ENCODE measurements at regions not wholly inside any gene's neighbourhood (a gene's known extent, or its start where the extent isn't known, plus 50 kb on each side); places are given as distances from the start of the nearest gene placed in this dataset.
"Not testable (repeated sequence)": the region's sequence is repeated elsewhere in the genome, so short reads cannot be mapped to it uniquely, and the experiment has no call there.

DNA sequence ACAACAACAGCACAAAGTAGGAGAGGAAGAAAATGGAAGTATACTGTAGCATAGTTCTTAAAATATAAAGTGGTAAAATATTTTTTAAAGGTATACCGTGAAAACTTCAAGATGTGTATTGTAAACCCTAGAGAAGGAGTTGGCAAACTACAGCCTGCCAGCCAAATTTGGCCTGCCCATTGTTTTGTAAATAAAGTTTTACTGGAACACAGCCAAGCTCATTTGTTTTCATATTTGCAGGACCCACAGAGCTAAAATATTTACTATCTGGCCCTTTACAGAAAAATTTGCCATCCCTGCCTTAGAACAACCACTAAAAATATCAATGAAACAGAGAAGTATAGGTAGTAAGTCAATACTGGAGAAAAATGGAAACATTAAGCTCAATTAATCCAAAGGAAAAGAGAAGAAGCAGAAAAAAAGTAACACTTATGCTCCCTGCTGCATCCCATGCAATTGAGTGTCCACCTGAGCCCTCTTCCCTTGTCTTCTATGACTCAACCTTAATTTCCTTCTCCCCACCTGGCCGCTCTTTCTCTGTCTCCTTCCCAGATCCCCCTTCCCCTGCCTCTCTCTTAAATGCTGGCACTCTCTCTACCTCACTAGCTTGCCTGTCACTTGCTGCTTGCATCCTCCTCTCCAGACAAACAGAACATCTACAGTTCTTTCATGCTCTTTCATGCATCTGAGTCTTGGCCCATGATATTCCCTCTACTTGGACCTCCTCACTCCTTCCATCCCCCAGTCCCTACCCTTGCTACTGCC is 50.6 kb upstream of the FER start:
- TF ChIP-seq, protein P1, sequence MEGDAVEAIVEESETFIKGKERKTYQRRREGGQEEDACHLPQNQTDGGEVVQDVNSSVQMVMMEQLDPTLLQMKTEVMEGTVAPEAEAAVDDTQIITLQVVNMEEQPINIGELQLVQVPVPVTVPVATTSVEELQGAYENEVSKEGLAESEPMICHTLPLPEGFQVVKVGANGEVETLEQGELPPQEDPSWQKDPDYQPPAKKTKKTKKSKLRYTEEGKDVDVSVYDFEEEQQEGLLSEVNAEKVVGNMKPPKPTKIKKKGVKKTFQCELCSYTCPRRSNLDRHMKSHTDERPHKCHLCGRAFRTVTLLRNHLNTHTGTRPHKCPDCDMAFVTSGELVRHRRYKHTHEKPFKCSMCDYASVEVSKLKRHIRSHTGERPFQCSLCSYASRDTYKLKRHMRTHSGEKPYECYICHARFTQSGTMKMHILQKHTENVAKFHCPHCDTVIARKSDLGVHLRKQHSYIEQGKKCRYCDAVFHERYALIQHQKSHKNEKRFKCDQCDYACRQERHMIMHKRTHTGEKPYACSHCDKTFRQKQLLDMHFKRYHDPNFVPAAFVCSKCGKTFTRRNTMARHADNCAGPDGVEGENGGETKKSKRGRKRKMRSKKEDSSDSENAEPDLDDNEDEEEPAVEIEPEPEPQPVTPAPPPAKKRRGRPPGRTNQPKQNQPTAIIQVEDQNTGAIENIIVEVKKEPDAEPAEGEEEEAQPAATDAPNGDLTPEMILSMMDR (conservative IDR thresholded peaks at IDR 0.05; ENCODE audit: low read depth, low read length), result no peak
- DNase-seq (ENCODE audit: low read depth), result no peak
- no peak overlapping the region for H3K4me3 ChIP-seq (ENCODE audit: low read depth, low read length)

DNA sequence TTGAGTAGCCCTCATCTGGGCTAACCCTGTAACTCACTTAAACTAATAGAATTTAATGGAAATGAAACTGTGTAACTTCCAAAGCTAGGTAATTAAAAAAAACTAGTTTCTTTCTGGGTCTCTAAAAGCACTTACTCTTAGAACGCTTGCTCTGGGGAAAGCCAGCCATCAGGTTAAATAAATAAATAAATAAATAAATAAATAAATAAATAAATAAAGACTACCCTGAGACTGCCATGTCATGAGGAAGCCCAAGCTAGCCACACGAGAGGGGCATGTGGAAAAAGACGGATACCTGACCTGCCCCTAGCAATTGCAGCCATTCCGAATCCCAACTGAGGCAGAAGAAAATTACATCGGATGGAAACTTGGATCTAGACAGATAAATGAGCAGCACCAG is 51.3 kb upstream of the FER start:
- no peak for DNase-seq (ENCODE audit: low read depth)
- TF ChIP-seq, protein P1 (conservative IDR thresholded peaks at IDR 0.05; ENCODE audit: low read depth, low read length), result no peak
- H3K4me3 ChIP-seq (ENCODE audit: low read depth, low read length), result no peak overlapping the region

DNA sequence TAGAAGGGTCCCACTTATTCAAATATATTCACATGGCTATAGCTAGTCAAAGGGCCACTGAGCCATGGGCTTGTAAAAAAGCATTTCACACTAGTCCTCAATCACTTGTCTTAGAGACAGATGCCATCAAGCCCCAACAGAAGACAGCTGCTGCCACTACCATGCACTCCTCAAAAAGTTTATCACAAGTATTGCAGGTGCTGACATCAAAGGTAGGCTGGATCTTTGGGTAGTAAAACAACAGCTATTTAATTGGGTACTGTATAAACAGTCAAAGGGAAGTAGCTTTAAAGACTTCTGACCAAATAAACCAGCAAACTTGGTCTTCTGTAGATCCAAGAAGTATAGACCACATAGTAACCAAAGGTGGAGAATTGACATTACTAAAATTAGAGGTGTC is 59.2 kb upstream of the FER start:
- no peak overlapping the region for H3K4me3 ChIP-seq (ENCODE audit: low read depth, low read length)
- TF ChIP-seq, protein P1 (conservative IDR thresholded peaks at IDR 0.05; ENCODE audit: low read depth, low read length), result no peak
- DNase-seq (ENCODE audit: low read depth), result no peak

DNA sequence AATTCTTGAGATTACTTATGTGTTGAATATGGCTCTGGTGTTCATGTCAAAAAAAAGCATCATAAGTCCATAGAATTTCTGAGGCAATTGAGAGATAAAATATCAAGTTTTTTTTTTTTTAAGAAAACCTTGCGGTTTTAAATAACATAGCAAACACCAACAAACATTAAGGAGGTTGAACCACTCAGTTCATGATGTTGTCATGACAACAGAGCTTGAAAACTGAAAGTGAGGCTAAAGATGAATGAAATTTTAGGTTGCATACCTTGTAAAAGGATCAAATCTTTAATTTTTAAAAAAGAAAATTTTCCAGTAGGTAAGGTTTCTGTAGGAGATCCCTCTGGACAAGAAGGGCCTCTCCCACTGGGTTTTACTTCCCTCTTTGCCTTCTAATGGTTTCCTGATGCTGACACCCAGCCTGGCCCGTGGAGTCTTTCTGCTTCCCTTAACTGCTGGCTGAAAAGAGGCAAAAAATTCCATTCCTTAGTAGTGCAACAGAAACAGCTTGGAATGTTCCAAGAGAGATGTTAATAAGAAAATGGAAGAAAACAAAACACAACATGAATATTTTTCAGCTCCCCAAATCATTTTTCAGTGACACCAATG is 60.0 kb upstream of the FER start:
- no peak overlapping the region for H3K4me3 ChIP-seq (ENCODE audit: low read depth, low read length)
- TF ChIP-seq, protein P1 (conservative IDR thresholded peaks at IDR 0.05; ENCODE audit: low read depth, low read length), result no peak
- DNase-seq (ENCODE audit: low read depth), result peak; percentile 26

DNA sequence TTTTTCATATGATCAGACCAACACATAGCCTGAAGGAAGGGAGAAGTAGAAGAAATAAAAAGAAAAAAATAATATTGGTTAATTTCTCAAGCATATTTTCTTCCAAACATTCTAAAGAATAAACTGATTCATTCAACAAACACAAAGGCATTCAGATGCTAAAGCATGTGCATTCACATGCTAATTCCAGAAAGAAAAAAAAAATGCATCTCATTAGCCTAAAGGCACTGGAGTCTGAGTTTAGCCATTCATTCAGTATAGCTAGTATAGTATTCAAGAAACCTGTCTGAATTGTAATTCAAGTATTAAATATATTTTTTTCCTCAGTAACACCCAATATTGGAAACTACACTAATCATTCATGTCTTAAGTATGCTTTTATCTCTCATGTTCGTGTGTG is 61.0 kb upstream of the FER start:
- TF ChIP-seq, protein P1 (conservative IDR thresholded peaks at IDR 0.05; ENCODE audit: low read depth, low read length), result no peak
- no peak for DNase-seq (ENCODE audit: low read depth)
- H3K4me3 ChIP-seq (ENCODE audit: low read depth, low read length), result no peak overlapping the region

DNA sequence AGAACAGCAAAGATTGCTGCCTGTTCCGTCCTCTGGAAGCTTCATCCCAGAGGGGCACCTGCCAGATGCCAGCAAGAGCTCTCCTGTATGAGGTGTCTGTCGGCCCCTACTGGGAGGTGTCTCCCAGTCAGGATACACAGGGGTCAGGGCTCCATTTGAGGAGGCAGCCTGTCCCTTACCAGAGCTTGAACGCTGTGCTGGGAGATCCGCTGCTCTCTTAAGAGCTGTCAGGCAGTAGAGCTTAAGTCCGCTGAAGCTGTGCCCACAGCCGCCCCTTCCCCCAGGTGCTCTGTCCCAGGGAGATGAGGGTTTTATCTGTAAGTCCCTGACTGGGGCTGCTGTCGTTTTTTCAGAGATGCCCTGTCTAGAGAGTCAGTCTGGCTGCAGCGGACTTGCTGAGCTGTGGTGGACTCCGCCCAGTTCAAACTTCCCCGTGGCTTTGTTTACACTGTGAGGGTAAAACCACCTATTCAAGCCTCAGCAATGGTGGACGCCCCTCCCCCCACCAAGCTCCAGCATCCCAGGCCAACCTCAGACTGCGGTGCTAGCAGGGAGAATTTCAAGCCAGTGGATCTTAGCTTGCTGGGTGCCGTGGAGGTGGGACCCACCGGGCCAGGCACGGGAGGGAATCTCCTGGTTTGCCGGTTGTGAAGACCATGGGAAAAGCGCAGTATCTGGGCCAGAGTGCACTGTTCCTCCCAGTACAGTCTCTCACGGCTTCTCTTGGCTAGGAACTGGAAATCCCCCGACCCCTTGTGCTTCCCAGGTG is 62.1 kb upstream of the FER start:
- not testable (repeated sequence) for DNase-seq (ENCODE audit: low read depth); H3K4me3 ChIP-seq (ENCODE audit: low read depth, low read length)

DNA sequence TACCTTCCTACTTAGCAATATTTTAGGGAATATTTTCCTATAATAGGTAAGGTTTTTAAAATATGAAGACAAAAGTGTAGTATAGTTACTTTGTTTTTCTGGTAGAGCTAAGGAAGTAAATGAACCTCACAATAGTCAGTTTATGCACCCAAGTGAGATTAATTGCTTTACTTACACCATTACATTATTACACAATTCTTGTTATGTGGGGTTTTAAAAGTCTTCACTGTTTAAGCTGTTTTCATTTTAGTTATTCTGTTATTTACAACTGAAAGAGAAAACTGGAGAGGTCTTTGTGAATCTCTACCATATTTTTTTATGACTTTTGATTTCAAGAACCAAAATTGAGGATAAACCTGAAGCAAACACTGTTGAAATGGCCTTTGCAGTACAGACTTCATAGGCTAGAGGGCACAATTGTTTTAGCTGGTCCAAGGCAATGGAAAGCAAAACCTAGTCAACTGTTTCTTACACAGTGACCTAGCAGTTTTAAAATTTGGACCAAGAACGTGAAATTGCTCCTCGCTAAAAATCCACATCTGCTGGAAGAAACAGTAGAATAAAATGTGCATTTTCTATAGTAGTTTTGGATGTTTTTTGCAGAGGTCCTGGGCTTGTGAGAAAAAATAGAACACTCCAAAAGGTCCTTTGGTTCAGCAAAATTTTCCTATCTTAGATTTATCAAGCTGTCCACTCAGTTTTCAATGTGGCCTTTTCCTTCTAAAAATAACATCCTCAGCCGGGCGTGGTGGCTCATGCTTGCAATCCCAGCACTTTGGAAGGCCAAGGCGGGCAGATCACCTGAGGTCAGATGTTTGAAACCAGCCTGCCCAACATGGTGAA is 66.4 kb upstream of the FER start:
- H3K4me3 ChIP-seq (ENCODE audit: low read depth, low read length), result peak overlapping the region; percentile 28
- DNase-seq (ENCODE audit: low read depth), result peak; percentile 91
- TF ChIP-seq, protein P1 (conservative IDR thresholded peaks at IDR 0.05; ENCODE audit: low read depth, low read length), result peak; percentile 88

Measured in choroid plexus epithelial cell (primary cell).